ENCODE measurements at regions not wholly inside any gene's neighbourhood (a gene's known extent, or its start where the extent isn't known, plus 50 kb on each side); places are given as distances from the start of the nearest gene placed in this dataset.

DNA sequence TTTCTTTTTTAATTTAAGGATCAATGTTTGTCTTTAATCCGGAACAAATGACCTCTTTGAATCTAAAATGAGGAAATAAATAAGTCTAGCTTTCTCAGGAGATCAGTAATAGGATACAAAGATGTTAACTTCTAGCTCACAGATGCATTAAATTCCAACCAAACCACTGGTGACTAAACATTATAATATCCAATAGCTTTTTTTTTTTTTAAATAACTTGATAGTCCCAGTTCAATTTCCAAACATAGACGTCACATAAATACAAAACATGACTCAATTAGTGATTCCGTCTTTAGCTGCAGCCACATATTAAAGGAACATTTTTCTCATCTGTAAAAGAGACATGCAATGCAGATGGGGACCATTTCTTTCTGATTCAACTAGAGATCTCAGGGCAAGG lies 390.5 kb upstream of the PCDH9 start:
- H3K79me2 ChIP-seq (ENCODE audit: insufficient read depth, low read depth), result no peaks in the 10 kb centered on the region
- H4K20me1 ChIP-seq (ENCODE audit: insufficient read depth), result no peaks in the 10 kb centered on the region
- no peak overlapping the region for H3K4me2 ChIP-seq
- TF ChIP-seq, protein P1, sequence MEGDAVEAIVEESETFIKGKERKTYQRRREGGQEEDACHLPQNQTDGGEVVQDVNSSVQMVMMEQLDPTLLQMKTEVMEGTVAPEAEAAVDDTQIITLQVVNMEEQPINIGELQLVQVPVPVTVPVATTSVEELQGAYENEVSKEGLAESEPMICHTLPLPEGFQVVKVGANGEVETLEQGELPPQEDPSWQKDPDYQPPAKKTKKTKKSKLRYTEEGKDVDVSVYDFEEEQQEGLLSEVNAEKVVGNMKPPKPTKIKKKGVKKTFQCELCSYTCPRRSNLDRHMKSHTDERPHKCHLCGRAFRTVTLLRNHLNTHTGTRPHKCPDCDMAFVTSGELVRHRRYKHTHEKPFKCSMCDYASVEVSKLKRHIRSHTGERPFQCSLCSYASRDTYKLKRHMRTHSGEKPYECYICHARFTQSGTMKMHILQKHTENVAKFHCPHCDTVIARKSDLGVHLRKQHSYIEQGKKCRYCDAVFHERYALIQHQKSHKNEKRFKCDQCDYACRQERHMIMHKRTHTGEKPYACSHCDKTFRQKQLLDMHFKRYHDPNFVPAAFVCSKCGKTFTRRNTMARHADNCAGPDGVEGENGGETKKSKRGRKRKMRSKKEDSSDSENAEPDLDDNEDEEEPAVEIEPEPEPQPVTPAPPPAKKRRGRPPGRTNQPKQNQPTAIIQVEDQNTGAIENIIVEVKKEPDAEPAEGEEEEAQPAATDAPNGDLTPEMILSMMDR (conservative IDR thresholded peaks at IDR 0.05; ENCODE audit: low read depth, low read length), result no peak
- H3K4me1 ChIP-seq (ENCODE audit: low read depth, poor library complexity, severe bottlenecking), result no peaks in the 10 kb centered on the region
- no peak overlapping the region for H2AFZ ChIP-seq (ENCODE audit: low read depth)
- no peak overlapping the region for H3K4me3 ChIP-seq (IDR thresholded peaks at IDR 0.05; ENCODE audit: insufficient read depth, low read depth, low read length)
- H3K27me3 ChIP-seq (ENCODE audit: insufficient read depth, low read depth), result no peaks in the 10 kb centered on the region
- no peak overlapping the region for H3K9ac ChIP-seq
- no peak overlapping the region for H3K27ac ChIP-seq
- H3K36me3 ChIP-seq (ENCODE audit: insufficient read depth), result no peaks in the 10 kb centered on the region

DNA sequence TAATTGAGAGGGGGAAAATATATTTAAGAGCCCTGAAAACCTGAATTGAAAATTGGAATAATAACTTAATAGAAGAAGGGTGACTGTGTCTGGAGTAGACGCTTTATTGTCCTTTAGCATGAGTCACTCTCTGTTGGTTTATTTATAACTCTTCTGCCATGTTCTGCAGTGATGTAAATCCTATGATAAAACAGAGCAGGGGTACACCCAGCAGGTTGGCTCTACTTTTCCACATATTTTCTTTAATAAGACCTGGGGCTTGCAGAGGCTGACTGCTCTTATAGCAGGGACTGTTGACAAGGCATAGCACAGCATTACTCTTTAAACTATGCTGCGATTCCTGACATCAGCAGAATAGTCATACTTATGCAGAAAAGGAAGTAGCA lies 389.9 kb upstream of the PCDH9 start:
- Histone ChIP-seq H3K4me1 (ENCODE audit: low read depth, poor library complexity, severe bottlenecking) (no peaks in the 10 kb centered on the region), H3K27ac (no peak overlapping the region), H3K9ac (no peak overlapping the region), H3K4me3 (IDR thresholded peaks at IDR 0.05; ENCODE audit: insufficient read depth, low read depth, low read length) (no peak overlapping the region), H3K36me3 (ENCODE audit: insufficient read depth) (no peaks in the 10 kb centered on the region), H4K20me1 (ENCODE audit: insufficient read depth) (no peaks in the 10 kb centered on the region), H3K79me2 (ENCODE audit: insufficient read depth, low read depth) (no peaks in the 10 kb centered on the region), H3K27me3 (ENCODE audit: insufficient read depth, low read depth) (no peaks in the 10 kb centered on the region), H2AFZ (ENCODE audit: low read depth) (no peak overlapping the region), H3K4me2 (no peak overlapping the region)
- TF ChIP-seq, protein P1 (conservative IDR thresholded peaks at IDR 0.05; ENCODE audit: low read depth, low read length), result no peak

DNA sequence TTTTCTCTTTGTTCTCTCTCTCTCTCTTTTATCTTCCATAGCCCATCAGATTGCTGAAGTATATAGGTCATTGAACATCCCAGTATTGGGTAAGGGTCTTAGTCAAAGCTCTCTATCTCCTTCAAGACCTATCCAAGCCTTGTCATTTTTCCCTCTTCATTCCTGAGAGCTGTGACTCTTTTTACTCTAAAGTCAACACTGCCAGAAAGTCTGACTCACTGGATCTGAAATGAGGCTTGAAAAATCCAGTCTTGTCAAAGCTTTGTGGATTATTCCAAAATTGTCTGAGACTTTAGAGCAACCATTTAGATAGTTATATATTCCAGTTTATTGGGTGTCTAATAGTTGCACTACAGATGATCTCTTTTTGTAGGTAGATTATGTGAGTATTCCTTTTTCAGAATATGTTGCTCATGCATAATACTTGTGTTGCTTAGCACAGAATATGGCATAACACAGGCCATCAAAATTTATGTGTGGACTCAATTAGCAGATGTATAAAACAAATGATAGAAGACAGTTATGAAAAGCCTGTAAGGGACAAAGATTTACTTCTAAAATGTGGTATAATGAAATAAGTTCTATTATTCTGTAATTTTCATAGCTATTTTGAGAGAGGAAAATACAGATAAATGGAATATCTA lies 389.3 kb upstream of the PCDH9 start:
- Histone ChIP-seq H3K4me3 (IDR thresholded peaks at IDR 0.05; ENCODE audit: insufficient read depth, low read depth, low read length) (no peak overlapping the region), H3K4me1 (ENCODE audit: low read depth, poor library complexity, severe bottlenecking) (no peaks in the 10 kb centered on the region), H3K27ac (no peak overlapping the region), H3K9ac (no peak overlapping the region), H3K36me3 (ENCODE audit: insufficient read depth) (no peaks in the 10 kb centered on the region), H3K27me3 (ENCODE audit: insufficient read depth, low read depth) (no peaks in the 10 kb centered on the region), H2AFZ (ENCODE audit: low read depth) (no peak overlapping the region), H3K4me2 (no peak overlapping the region), H4K20me1 (ENCODE audit: insufficient read depth) (no peaks in the 10 kb centered on the region), H3K79me2 (ENCODE audit: insufficient read depth, low read depth) (no peaks in the 10 kb centered on the region)
- TF ChIP-seq, protein P1 (conservative IDR thresholded peaks at IDR 0.05; ENCODE audit: low read depth, low read length), result no peak

DNA sequence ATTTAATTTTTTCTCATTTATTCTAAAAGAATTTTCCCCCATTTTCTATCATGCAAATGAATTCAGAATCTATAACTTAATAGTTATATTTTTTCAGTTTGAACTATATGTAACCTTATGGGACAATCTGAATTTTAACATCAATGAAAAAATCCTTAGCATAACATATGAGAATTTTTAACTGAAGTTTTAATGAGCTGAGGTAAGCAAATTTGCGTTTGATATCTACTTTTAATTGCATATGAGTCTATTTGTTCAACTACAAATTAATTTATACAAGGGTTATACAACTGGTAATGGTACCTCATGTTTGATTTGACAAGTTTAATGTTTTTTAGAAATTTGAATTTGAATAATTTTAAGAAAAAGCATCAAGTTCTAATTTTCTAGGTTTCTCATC lies 384.4 kb upstream of the PCDH9 start:
- Histone ChIP-seq H3K27ac (no peak overlapping the region), H3K9ac (no peak overlapping the region), H3K79me2 (ENCODE audit: insufficient read depth, low read depth) (no peaks in the 10 kb centered on the region), H4K20me1 (ENCODE audit: insufficient read depth) (no peaks in the 10 kb centered on the region), H3K4me2 (no peak overlapping the region), H2AFZ (ENCODE audit: low read depth) (no peak overlapping the region), H3K27me3 (ENCODE audit: insufficient read depth, low read depth) (no peaks in the 10 kb centered on the region), H3K4me3 (IDR thresholded peaks at IDR 0.05; ENCODE audit: insufficient read depth, low read depth, low read length) (no peak overlapping the region), H3K36me3 (ENCODE audit: insufficient read depth) (no peaks in the 10 kb centered on the region), H3K4me1 (ENCODE audit: low read depth, poor library complexity, severe bottlenecking) (no peaks in the 10 kb centered on the region)
- TF ChIP-seq, protein P1 (conservative IDR thresholded peaks at IDR 0.05; ENCODE audit: low read depth, low read length), result no peak
